MM.1S (cell line): ENCODE measurements at regions not wholly inside any gene's neighbourhood (a gene's known extent, or its start where the extent isn't known, plus 50 kb on each side); places are given as distances from the start of the nearest gene placed in this dataset.

Source experiments
- DNase-seq: peaks from one replicate; pipeline ENCODE4 v3.0.0-alpha.2; 2015
- H2AFZ ChIP-seq: fragments of 300-600 bp; sonication (generic); 2 replicates; pipeline ENCODE4 v1.6.0; 2016; ENCODE audit warnings: antibody characterized with exemption, low read length
- H3F3A ChIP-seq: fragments of 300-600 bp; sonication (generic); 2 replicates; pipeline ENCODE4 v1.6.1; 2016; ENCODE audit warnings: mild to moderate bottlenecking, antibody characterized with exemption, low read length, moderate library complexity, mixed read lengths; ENCODE audit not compliant: insufficient read depth
- H3K27ac ChIP-seq: fragments of 300-600 bp; sonication (generic); 2 replicates; pipeline ENCODE4 v1.5.1; 2016; ENCODE audit warnings: mild to moderate bottlenecking, low read length
- H3K27me3 ChIP-seq: fragments of 300-600 bp; sonication (generic); replicated peaks from 2 replicates; pipeline ENCODE4 v1.6.0; 2016; ENCODE audit warnings: low read length; ENCODE audit not compliant: insufficient read depth
- H3K36me3 ChIP-seq: fragments of 300-600 bp; sonication (generic); replicated peaks from 2 replicates; pipeline ENCODE4 v1.6.1; 2016; ENCODE audit warnings: mild to moderate bottlenecking, low read length, mixed read lengths; ENCODE audit not compliant: insufficient read depth
- H3K4me1 ChIP-seq: fragments of 300-600 bp; sonication (generic); 2 replicates; pipeline ENCODE4 v1.6.1; 2016; ENCODE audit warnings: low read length, mixed read lengths
- H3K4me2 ChIP-seq: fragments of 300-600 bp; sonication (generic); 2 replicates; pipeline ENCODE4 v1.6.0; 2016; ENCODE audit warnings: low read depth, low read length
- H3K4me3 ChIP-seq: fragments of 300-600 bp; sonication (generic); 2 replicates; pipeline ENCODE4 v1.5.1; 2016; ENCODE audit warnings: low read length, mixed read lengths
- H3K79me2 ChIP-seq: fragments of 300-600 bp; sonication (generic); 2 replicates; pipeline ENCODE4 v1.6.1; 2016; ENCODE audit warnings: mixed run types, low read length, mixed read lengths
- H3K9ac ChIP-seq: fragments of 300-600 bp; sonication (generic); 2 replicates; pipeline ENCODE4 v1.6.1; 2016; ENCODE audit warnings: low read length, mixed read lengths
- H3K9me2 ChIP-seq: fragments of 300-600 bp; sonication (generic); replicated peaks from 2 replicates; pipeline ENCODE4 v1.6.1; 2016; ENCODE audit warnings: mild to moderate bottlenecking, low read length, mixed read lengths; ENCODE audit not compliant: insufficient read depth
- H3K9me3 ChIP-seq: fragments of 300-600 bp; sonication (generic); replicated peaks from 2 replicates; pipeline ENCODE4 v1.6.1; 2016; ENCODE audit warnings: mild to moderate bottlenecking, low read length, mixed read lengths; ENCODE audit not compliant: insufficient read depth
- H4K20me1 ChIP-seq: fragments of 300-600 bp; sonication (generic); 2 replicates; pipeline ENCODE4 v1.6.1; 2016; ENCODE audit warnings: mild to moderate bottlenecking, low read length, moderate library complexity, mixed read lengths; ENCODE audit not compliant: insufficient read depth
- CTCF ChIP-seq: fragments of 300-600 bp; sonication (generic); IDR thresholded peaks from 2 replicates; pipeline ENCODE4 v1.5.1; 2016; ENCODE audit warnings: antibody characterized with exemption, low read length, mixed read lengths
- EZH2 ChIP-seq: fragments of 300-600 bp; sonication (generic); optimal IDR thresholded peaks from 2 replicates; pipeline ENCODE3; 2017; ENCODE audit warnings: low read depth, mild to moderate bottlenecking, antibody characterized with exemption, low read length, mixed read lengths
- EZH2phosphoT487 ChIP-seq: fragments of 300-600 bp; sonication (generic); IDR thresholded peaks from 2 replicates; pipeline ENCODE4 v1.6.1; 2018; ENCODE audit warnings: antibody characterized with exemption, low read length

GRCh38 chr13:29956853-29957252 is 106.4 kb upstream of the UBL3 start:
- DNase-seq = no peak
- H3K9ac ChIP-seq = no peak overlapping the region
- no peaks in the 10 kb centered on the region for H3K9me3 ChIP-seq
- no peak overlapping the region for H3K4me3 ChIP-seq
- no peaks in the 10 kb centered on the region for H3K79me2 ChIP-seq
- H3K4me2 ChIP-seq = no peak overlapping the region
- no peaks in the 10 kb centered on the region for H3K9me2 ChIP-seq
- H3F3A ChIP-seq = no peaks in the 10 kb centered on the region
- H3K27me3 ChIP-seq = no peaks in the 10 kb centered on the region
- no peaks in the 10 kb centered on the region for H3K4me1 ChIP-seq
- no peak overlapping the region for H2AFZ ChIP-seq
- TF ChIP-seq EZH2 = no peak
- TF ChIP-seq CTCF = no peak
- no peak for TF ChIP-seq EZH2phosphoT487
- no peaks in the 10 kb centered on the region for H4K20me1 ChIP-seq
- no peaks in the 10 kb centered on the region for H3K36me3 ChIP-seq
- H3K27ac ChIP-seq = no peak overlapping the region

- Histone ChIP-seq H3K4me2 (no peak overlapping the region), H3F3A (no peaks in the 10 kb centered on the region), H4K20me1 (no peaks in the 10 kb centered on the region), H3K36me3 (no peaks in the 10 kb centered on the region), H3K9ac (no peak overlapping the region), H3K9me3 (no peaks in the 10 kb centered on the region), H3K4me3 (no peak overlapping the region), H3K4me1 (no peaks in the 10 kb centered on the region), H3K27me3 (no peaks in the 10 kb centered on the region), H2AFZ (no peak overlapping the region), H3K79me2 (no peaks in the 10 kb centered on the region), H3K27ac (no peak overlapping the region), H3K9me2 (no peaks in the 10 kb centered on the region)
- DNase-seq = no peak
- no peak for TF ChIP-seq EZH2phosphoT487
- TF ChIP-seq CTCF = no peak
- TF ChIP-seq EZH2 = no peak
Measured at GRCh38 chr13:29955137-29955650, 104.8 kb upstream of the UBL3 start.

GRCh38 chr13:29954082-29955028 is 103.9 kb upstream of the UBL3 start:
- H3K4me1 ChIP-seq = no peaks in the 10 kb centered on the region
- TF ChIP-seq EZH2 (no peak), EZH2phosphoT487 (no peak), CTCF (no peak)
- H3K27me3 ChIP-seq = no peaks in the 10 kb centered on the region
- no peaks in the 10 kb centered on the region for H3K9me3 ChIP-seq
- H3K4me3 ChIP-seq = no peak overlapping the region
- no peaks in the 10 kb centered on the region for H3K36me3 ChIP-seq
- H3K79me2 ChIP-seq = no peaks in the 10 kb centered on the region
- no peak overlapping the region for H3K9ac ChIP-seq
- no peaks in the 10 kb centered on the region for H3K9me2 ChIP-seq
- H3K4me2 ChIP-seq = no peak overlapping the region
- no peak overlapping the region for H3K27ac ChIP-seq
- no peak overlapping the region for H2AFZ ChIP-seq
- no peaks in the 10 kb centered on the region for H3F3A ChIP-seq
- H4K20me1 ChIP-seq = no peaks in the 10 kb centered on the region
- DNase-seq = no peak
